ENCODE measurements at regions not wholly inside any gene's neighbourhood (a gene's known extent, or its start where the extent isn't known, plus 50 kb on each side); places are given as distances from the start of the nearest gene placed in this dataset.

DNA sequence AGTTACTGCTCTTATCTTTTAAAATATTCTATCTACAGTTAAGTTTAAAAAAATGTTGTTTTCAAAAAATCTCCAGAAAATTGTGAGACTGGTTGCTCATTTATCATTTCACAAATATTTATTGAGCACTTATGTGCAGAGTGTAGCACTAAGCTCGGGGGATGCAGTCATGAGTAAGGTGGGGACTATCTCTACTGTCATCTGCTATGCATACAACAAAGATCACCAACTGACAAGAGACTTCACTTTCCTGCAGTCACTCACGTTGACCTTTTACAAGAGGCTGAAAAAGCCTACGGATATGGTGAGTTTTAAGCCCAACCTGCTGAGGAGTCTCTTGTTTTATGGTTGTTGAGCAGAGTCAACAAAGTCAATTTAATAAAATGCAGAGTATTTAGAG lies 392.5 kb downstream of the KLF12 start:
- H3K27me3 ChIP-seq (ENCODE audit: control insufficient read depth, insufficient read depth, low read length), result no peaks in the 10 kb centered on the region
- in situ Hi-C loops (cut with HindIII; ENCODE audit: low pct_unique_long_range_greater_than_20kb, low sequenced_read_pairs) (no loop called here), intact Hi-C loops (cut with micrococcal nuclease; ENCODE audit: unreplicated experiment) (no loop called here)
- POLR2A ChIA-PET, result no interaction called here
- no peaks in the 10 kb centered on the region for H3K36me3 ChIP-seq (ENCODE audit: control insufficient read depth, insufficient read depth, low read length)
- no peak for DNase-seq (ENCODE audit: low read depth, low spot score)
- BruUV-seq (replicated peaks), result no TSS peak
- TF ChIP-seq SIN3A (IDR thresholded peaks at IDR 0.05; ENCODE audit: borderline replicate concordance, insufficient read depth, low read depth, low read length), result no peak
- TF ChIP-seq, protein P1, sequence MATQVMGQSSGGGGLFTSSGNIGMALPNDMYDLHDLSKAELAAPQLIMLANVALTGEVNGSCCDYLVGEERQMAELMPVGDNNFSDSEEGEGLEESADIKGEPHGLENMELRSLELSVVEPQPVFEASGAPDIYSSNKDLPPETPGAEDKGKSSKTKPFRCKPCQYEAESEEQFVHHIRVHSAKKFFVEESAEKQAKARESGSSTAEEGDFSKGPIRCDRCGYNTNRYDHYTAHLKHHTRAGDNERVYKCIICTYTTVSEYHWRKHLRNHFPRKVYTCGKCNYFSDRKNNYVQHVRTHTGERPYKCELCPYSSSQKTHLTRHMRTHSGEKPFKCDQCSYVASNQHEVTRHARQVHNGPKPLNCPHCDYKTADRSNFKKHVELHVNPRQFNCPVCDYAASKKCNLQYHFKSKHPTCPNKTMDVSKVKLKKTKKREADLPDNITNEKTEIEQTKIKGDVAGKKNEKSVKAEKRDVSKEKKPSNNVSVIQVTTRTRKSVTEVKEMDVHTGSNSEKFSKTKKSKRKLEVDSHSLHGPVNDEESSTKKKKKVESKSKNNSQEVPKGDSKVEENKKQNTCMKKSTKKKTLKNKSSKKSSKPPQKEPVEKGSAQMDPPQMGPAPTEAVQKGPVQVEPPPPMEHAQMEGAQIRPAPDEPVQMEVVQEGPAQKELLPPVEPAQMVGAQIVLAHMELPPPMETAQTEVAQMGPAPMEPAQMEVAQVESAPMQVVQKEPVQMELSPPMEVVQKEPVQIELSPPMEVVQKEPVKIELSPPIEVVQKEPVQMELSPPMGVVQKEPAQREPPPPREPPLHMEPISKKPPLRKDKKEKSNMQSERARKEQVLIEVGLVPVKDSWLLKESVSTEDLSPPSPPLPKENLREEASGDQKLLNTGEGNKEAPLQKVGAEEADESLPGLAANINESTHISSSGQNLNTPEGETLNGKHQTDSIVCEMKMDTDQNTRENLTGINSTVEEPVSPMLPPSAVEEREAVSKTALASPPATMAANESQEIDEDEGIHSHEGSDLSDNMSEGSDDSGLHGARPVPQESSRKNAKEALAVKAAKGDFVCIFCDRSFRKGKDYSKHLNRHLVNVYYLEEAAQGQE (IDR thresholded peaks at IDR 0.05; ENCODE audit: insufficient read depth in 1 of 2, low read depth in 2 of 2, low read length in 1 of 2), result no peak
- no peak for TF ChIP-seq CTCF (IDR thresholded peaks at IDR 0.05)
- TF ChIP-seq POLR2AphosphoS5 (IDR thresholded peaks at IDR 0.05; ENCODE audit: low read depth, low read length), result no peak
- TF ChIP-seq TCF7L2 (IDR thresholded peaks at IDR 0.05; ENCODE audit: low read depth, low read length), result no peak
- H3K4me3 ChIP-seq (ENCODE audit: low read depth in 2 of 2, low read length in 2 of 2), result no peak overlapping the region
- H3K4me1 ChIP-seq (ENCODE audit: control insufficient read depth, insufficient read depth, low read length), result no peaks in the 10 kb centered on the region
- H3K27ac ChIP-seq (ENCODE audit: low read length), result no peak overlapping the region
- no peaks in the 10 kb centered on the region for H3K9me3 ChIP-seq (ENCODE audit: control insufficient read depth, insufficient read depth, low read depth, low read length)
- CTCF ChIA-PET, result no interaction called here
- ATAC-seq, result no peak

DNA sequence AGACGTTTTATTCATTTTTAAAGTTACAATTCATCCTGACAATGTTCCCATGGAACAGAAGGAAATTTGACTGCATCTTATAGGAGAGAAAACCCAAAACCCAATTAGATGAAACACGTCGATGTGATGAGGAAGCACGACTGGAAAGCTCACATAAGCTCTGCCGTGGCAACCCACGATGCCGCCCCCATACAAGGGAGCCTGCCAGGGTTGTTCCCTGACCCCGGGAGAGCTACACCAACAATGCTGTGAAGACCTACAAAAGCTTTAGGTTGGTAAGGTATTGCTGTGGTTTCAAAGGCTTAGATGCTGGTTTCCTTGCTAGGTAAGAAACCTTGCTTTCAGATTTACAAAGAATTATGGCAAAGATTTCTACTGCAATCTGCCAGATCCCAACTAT lies 393.1 kb downstream of the KLF12 start:
- POLR2A ChIA-PET, result no interaction called here
- no peak overlapping the region for H3K4me3 ChIP-seq (ENCODE audit: low read depth in 2 of 2, low read length in 2 of 2)
- no peaks in the 10 kb centered on the region for H3K4me1 ChIP-seq (ENCODE audit: control insufficient read depth, insufficient read depth, low read length)
- H3K9me3 ChIP-seq (ENCODE audit: control insufficient read depth, insufficient read depth, low read depth, low read length), result no peaks in the 10 kb centered on the region
- no peak for ATAC-seq
- H3K27me3 ChIP-seq (ENCODE audit: control insufficient read depth, insufficient read depth, low read length), result no peaks in the 10 kb centered on the region
- DNase-seq (ENCODE audit: low read depth, low spot score), result no peak
- intact Hi-C loops (cut with micrococcal nuclease; ENCODE audit: unreplicated experiment) (no loop called here), in situ Hi-C loops (cut with HindIII; ENCODE audit: low pct_unique_long_range_greater_than_20kb, low sequenced_read_pairs) (no loop called here)
- H3K27ac ChIP-seq (ENCODE audit: low read length), result no peak overlapping the region
- BruUV-seq (replicated peaks), result no TSS peak
- CTCF ChIA-PET, result no interaction called here
- TF ChIP-seq SIN3A (IDR thresholded peaks at IDR 0.05; ENCODE audit: borderline replicate concordance, insufficient read depth, low read depth, low read length), result no peak
- TF ChIP-seq, protein P1 (IDR thresholded peaks at IDR 0.05; ENCODE audit: insufficient read depth in 1 of 2, low read depth in 2 of 2, low read length in 1 of 2), result no peak
- no peak for TF ChIP-seq POLR2AphosphoS5 (IDR thresholded peaks at IDR 0.05; ENCODE audit: low read depth, low read length)
- no peak for TF ChIP-seq CTCF (IDR thresholded peaks at IDR 0.05)
- TF ChIP-seq TCF7L2 (IDR thresholded peaks at IDR 0.05; ENCODE audit: low read depth, low read length), result no peak
- no peaks in the 10 kb centered on the region for H3K36me3 ChIP-seq (ENCODE audit: control insufficient read depth, insufficient read depth, low read length)
